ENCODE measurements at regions not wholly inside any gene's neighbourhood (a gene's known extent, or its start where the extent isn't known, plus 50 kb on each side); places are given as distances from the start of the nearest gene placed in this dataset.
"Not testable (repeated sequence)": the region's sequence is repeated elsewhere in the genome, so short reads cannot be mapped to it uniquely, and the experiment has no call there.

DNA sequence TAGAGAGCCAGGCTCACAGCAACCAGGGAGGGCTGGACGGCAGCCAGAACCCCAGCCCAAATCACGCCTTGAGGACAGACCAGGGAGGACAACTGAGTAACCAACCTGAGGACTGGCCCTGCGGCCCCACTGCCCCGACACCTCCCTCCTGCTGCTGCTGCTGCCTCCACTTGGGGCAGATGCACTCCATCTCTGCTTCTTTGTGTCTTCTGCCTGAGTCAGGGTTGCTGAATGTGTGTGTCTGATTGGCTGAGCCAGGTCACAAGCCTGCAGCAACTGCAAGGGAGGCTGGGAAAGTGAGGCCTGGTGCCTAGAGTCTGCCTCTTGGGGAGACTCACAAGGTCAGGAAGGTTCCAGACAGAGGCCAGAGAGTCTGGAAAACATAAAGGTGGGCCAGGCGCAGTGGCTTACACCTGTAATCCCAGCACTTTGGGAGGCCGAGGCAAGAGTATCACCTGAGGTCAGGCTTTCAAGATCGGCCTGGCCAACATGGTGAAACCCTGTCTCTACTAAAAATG, 83.4 kb downstream of the ZFP36L2 start:
- H3K27me3 ChIP-seq (ENCODE audit: control insufficient read depth, low read length) = no peaks in the 10 kb centered on the region
- H3K9me2 ChIP-seq (replicated peaks; ENCODE audit: control insufficient read depth, low read length) = no peaks in the 10 kb centered on the region
- no peaks in the 10 kb centered on the region for H3K36me3 ChIP-seq (ENCODE audit: control insufficient read depth, low read length)
- no peak overlapping the region for H3K4me3 ChIP-seq (ENCODE audit: low read length)
- H3K4me2 ChIP-seq (ENCODE audit: low read length) = no peak overlapping the region; the same call in 1 of the 2 replicates
- no peaks in the 10 kb centered on the region for H3K9me3 ChIP-seq (ENCODE audit: control insufficient read depth, insufficient read depth, low read length)
- H3K27ac ChIP-seq (ENCODE audit: low read depth, low read length) = no peak overlapping the region
- H4K20me1 ChIP-seq (ENCODE audit: control insufficient read depth, insufficient read depth, low read depth, low read length) = no peaks in the 10 kb centered on the region
- H3K4me1 ChIP-seq (ENCODE audit: control insufficient read depth, low read length) = peaks cover 49% of the 10 kb centered on the region
- H3F3A ChIP-seq (ENCODE audit: control insufficient read depth, insufficient read depth) = peaks cover 10% of the 10 kb centered on the region
- no peaks in the 10 kb centered on the region for H3K79me2 ChIP-seq (ENCODE audit: control insufficient read depth, low read length)
- no peak for TF ChIP-seq EZH2phosphoT487 (IDR thresholded peaks at IDR 0.05; ENCODE audit: borderline replicate concordance, low read length)
- TF ChIP-seq, protein P1, sequence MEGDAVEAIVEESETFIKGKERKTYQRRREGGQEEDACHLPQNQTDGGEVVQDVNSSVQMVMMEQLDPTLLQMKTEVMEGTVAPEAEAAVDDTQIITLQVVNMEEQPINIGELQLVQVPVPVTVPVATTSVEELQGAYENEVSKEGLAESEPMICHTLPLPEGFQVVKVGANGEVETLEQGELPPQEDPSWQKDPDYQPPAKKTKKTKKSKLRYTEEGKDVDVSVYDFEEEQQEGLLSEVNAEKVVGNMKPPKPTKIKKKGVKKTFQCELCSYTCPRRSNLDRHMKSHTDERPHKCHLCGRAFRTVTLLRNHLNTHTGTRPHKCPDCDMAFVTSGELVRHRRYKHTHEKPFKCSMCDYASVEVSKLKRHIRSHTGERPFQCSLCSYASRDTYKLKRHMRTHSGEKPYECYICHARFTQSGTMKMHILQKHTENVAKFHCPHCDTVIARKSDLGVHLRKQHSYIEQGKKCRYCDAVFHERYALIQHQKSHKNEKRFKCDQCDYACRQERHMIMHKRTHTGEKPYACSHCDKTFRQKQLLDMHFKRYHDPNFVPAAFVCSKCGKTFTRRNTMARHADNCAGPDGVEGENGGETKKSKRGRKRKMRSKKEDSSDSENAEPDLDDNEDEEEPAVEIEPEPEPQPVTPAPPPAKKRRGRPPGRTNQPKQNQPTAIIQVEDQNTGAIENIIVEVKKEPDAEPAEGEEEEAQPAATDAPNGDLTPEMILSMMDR (IDR thresholded peaks at IDR 0.05; ENCODE audit: low read depth, low read length, poor library complexity, severe bottlenecking) = peak; percentile 19

GRCh38 chr2:43141636-43142151, 84.7 kb downstream of the ZFP36L2 start:
- not testable (repeated sequence) for H3K9me3 ChIP-seq (ENCODE audit: control insufficient read depth, insufficient read depth, low read length); H3K79me2 ChIP-seq (ENCODE audit: control insufficient read depth, low read length); H3K9me2 ChIP-seq (replicated peaks; ENCODE audit: control insufficient read depth, low read length); H3K27me3 ChIP-seq (ENCODE audit: control insufficient read depth, low read length); H3K27ac ChIP-seq (ENCODE audit: low read depth, low read length); H3K36me3 ChIP-seq (ENCODE audit: control insufficient read depth, low read length); H4K20me1 ChIP-seq (ENCODE audit: control insufficient read depth, insufficient read depth, low read depth, low read length); H3K4me2 ChIP-seq (ENCODE audit: low read length); H3K4me3 ChIP-seq (ENCODE audit: low read length)
- Histone ChIP-seq H3F3A (ENCODE audit: control insufficient read depth, insufficient read depth) (peaks cover 12% of the 10 kb centered on the region), H3K4me1 (ENCODE audit: control insufficient read depth, low read length) (peaks cover 56% of the 10 kb centered on the region)

GRCh38 chr2:43139996-43140621, 86.3 kb downstream of the ZFP36L2 start:
- H3K9me3 ChIP-seq (ENCODE audit: control insufficient read depth, insufficient read depth, low read length) = no peaks in the 10 kb centered on the region
- H3F3A ChIP-seq (ENCODE audit: control insufficient read depth, insufficient read depth) = peaks cover 26% of the 10 kb centered on the region
- TF ChIP-seq, protein P1 (IDR thresholded peaks at IDR 0.05; ENCODE audit: low read depth, low read length, poor library complexity, severe bottlenecking) = no peak
- TF ChIP-seq EZH2phosphoT487 (IDR thresholded peaks at IDR 0.05; ENCODE audit: borderline replicate concordance, low read length) = no peak
- H3K4me1 ChIP-seq (ENCODE audit: control insufficient read depth, low read length) = peaks cover 68% of the 10 kb centered on the region
- no peak overlapping the region for H3K27ac ChIP-seq (ENCODE audit: low read depth, low read length)
- no peaks in the 10 kb centered on the region for H3K27me3 ChIP-seq (ENCODE audit: control insufficient read depth, low read length)
- H3K4me2 ChIP-seq (ENCODE audit: low read length) = peak overlapping the region; percentile 10
- no peaks in the 10 kb centered on the region for H3K36me3 ChIP-seq (ENCODE audit: control insufficient read depth, low read length)
- no peaks in the 10 kb centered on the region for H3K79me2 ChIP-seq (ENCODE audit: control insufficient read depth, low read length)
- H3K4me3 ChIP-seq (ENCODE audit: low read length) = no peak overlapping the region
- no peaks in the 10 kb centered on the region for H4K20me1 ChIP-seq (ENCODE audit: control insufficient read depth, insufficient read depth, low read depth, low read length)
- H3K9me2 ChIP-seq (replicated peaks; ENCODE audit: control insufficient read depth, low read length) = no peaks in the 10 kb centered on the region

DNA sequence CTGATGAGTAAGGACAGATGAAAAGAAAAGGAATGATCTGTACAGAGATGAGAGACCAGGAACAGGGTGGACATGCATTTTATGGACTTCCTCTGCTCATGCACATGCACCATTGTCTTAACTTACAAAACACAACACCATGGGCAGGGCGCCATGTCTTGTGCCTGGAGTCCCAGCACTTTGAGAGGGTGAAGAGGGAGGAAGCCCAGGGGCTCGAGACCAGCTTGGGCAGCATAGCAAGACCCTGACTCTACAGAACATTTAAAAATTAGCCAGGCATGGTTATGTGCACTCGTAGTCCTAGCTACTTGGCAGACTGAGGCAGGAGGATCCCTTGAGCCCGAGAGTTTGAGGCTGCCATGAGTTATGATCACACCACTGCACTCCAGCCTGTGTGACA, 86.9 kb downstream of the ZFP36L2 start:
- Histone ChIP-seq H3K79me2 (ENCODE audit: control insufficient read depth, low read length) (no peaks in the 10 kb centered on the region), H3K27me3 (ENCODE audit: control insufficient read depth, low read length) (no peaks in the 10 kb centered on the region), H3K4me2 (ENCODE audit: low read length) (peak overlapping the region; percentile 10), H4K20me1 (ENCODE audit: control insufficient read depth, insufficient read depth, low read depth, low read length) (no peaks in the 10 kb centered on the region), H3K27ac (ENCODE audit: low read depth, low read length) (no peak overlapping the region), H3K4me1 (ENCODE audit: control insufficient read depth, low read length) (peaks cover 74% of the 10 kb centered on the region), H3K36me3 (ENCODE audit: control insufficient read depth, low read length) (no peaks in the 10 kb centered on the region), H3K9me3 (ENCODE audit: control insufficient read depth, insufficient read depth, low read length) (no peaks in the 10 kb centered on the region), H3F3A (ENCODE audit: control insufficient read depth, insufficient read depth) (peaks cover 29% of the 10 kb centered on the region), H3K4me3 (ENCODE audit: low read length) (no peak overlapping the region), H3K9me2 (replicated peaks; ENCODE audit: control insufficient read depth, low read length) (no peaks in the 10 kb centered on the region)
- TF ChIP-seq, protein P1 (IDR thresholded peaks at IDR 0.05; ENCODE audit: low read depth, low read length, poor library complexity, severe bottlenecking) = no peak
- no peak for TF ChIP-seq EZH2phosphoT487 (IDR thresholded peaks at IDR 0.05; ENCODE audit: borderline replicate concordance, low read length)
